NCI-H2227 (cell line): ENCODE measurements at regions not wholly inside any gene's neighbourhood (a gene's known extent, or its start where the extent isn't known, plus 50 kb on each side); places are given as distances from the start of the nearest gene placed in this dataset.

Source experiments
- DNase-seq: peaks from one replicate; lab custom pipeline; 2025; ENCODE audit not compliant: unreplicated experiment; lab: John Stamatoyannopoulos, UW

GRCh38 chr11:79758325-79758724 lies 317.5 kb upstream of the TENM4 start:
- DNase-seq: no peak

- no peak for DNase-seq
These were observed 306.6 kb upstream of the TENM4 start for GRCh38 chr11:79747406-79747805.

- no peak for DNase-seq
These were observed 304.1 kb upstream of the TENM4 start for GRCh38 chr11:79744941-79745340.

DNA sequence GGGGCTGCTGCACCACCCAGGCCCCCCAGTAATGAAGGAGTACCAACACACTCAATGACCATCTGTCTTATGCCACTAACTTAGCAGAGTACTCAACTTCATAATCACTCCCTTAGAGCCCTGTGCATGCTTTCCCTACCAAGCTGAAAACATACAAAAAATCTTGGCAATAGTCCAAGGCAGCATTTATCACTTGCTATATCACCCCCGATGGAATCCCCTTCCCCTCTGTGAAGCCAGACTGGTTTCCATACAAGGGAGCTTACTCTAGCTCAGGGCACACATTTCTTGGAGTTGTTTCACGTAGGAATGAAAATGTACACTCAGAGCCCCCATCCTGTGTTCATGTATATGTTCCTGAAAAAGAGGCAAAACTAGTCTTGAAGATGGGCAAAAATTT lies 301.3 kb upstream of the TENM4 start:
- DNase-seq: no peak

DNA sequence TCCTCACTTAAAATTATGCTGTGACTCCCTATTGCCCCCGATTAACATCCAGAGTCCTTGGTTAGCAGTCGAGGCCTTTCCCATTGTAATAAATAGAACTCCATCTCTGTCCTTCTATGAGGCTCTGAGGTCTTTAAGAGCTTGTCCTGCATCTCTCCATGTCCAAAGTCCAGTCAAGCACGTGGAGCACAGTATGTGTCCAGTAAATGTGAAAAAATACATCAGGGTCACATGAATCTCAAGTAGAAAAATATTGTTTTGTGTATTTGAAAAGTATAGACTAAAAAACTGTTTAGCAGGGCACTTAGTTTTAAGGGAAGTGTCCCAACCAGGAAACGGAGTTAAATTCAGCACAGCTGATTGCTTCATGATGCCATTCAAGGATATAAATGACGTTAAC lies 298.8 kb upstream of the TENM4 start:
- no peak for DNase-seq

DNA sequence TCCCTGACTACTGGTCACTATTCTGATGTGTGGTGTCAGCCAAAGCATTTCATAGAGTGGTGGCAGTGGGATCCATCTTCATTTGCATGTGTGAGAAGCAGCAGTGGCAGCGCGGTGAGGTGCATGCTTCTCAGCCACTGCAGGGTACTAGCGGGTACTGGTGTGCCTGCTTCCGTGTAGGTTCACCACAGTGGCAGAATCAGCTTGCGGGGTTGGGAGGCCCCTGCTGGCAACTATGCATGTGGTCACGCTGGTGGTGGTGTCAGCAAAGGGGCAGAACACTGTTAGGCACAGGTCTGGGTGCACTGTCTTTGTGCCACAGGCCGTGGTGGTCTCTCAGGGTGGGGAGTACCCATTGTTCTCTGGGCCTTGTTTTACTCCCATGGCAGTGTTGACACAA lies 286.4 kb upstream of the TENM4 start:
- DNase-seq: no peak

DNA sequence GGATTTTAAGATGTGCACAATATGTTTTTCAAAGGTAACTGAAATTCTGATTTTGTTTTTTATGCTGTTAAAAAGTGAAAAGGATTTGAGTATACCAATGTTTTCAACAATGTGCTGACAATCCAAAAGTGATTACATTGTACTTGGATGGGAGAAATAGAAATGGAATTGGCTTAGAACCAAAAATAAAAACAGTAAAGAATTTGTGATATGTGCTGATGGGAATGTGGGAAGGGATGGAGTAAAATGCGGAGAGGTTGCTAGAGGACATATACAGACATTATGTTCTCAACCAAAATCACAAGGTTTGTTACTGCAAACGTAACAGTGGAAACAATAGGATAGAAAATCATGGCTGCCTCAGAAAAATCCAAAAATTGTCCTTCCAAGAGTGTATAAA lies 279.3 kb upstream of the TENM4 start:
- DNase-seq: no peak

- no peak for DNase-seq
These were observed 267.6 kb upstream of the TENM4 start for GRCh38 chr11:79708319-79708932.

GRCh38 chr11:79705648-79706047 lies 264.8 kb upstream of the TENM4 start:
- DNase-seq: no peak

- DNase-seq: no peak
These were observed 261.5 kb upstream of the TENM4 start for GRCh38 chr11:79702303-79702702.

DNA sequence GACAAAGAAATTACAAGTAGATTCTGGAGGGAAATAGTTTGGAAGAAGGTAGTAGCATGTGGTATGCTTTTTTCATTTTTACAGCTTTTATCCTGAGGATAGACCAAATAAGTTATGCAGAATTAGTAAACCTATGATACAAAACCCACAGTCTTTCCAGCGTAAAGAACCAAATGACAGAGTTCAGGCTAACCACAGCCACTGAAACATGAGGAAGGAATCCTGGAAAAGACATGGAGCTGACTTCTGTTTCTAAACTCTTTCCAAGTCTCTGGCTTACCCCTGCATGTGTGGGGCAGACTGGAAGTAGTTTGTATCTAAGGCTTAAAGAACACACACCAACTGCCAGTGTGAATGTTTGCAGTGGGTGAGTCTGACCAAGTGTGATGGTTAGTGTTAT lies 258.4 kb upstream of the TENM4 start:
- no peak for DNase-seq

DNA sequence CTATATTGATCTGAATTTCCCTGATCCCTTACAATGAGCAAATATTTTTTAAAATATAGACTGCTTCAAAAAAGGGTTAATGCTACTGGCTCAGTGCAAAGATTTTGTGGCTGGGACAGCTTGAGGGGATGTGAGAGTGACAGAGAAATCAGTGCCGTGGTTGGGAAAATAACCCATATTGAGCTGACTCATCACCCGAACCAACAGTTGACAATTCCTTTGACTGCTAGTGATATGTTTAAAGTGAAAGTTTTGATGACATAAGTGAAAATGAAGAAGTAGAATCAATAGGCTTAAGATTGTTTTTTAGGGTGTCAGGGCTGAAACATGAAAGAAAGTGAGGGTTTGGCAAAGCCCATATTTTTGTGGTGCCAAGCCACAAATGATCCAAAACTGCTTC lies 257.1 kb upstream of the TENM4 start:
- no peak for DNase-seq

DNA sequence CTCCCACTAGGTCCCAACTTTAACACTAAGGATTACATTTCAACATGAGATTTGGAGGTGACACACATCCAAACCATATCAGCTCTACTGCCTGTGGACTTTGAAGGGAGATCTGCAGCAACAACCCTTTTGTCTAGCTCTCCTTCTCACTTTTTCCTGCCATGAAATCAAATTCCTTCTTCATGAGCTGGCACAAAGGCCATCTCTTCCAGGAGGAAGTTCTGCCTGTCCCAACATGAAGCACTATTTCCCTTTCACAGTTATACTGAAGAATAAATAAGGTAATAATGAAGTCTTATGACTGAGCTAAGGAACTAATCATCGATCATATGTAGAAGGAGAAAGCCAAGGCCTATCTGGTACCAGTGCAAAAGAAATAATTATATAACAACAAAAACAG lies 253.5 kb upstream of the TENM4 start:
- no peak for DNase-seq

DNA sequence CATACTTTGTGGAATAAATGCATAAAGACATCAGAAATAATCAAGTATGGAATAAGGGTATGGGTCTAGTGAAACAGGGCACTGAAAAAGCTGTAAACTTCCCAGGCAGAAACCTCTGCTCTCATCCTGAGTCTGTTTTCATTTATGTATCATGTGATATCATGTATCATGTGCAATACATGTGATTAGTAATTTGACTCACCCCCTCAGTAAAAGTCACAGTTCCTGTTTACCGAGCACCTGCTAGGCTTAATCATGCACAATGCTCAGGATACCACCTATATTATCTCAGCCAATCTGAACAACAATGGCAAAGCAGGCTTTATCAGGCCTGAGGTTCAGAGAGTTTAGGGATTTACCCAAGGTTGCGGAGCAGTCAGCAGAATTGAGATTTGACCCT lies 250.6 kb upstream of the TENM4 start:
- no peak for DNase-seq

DNA sequence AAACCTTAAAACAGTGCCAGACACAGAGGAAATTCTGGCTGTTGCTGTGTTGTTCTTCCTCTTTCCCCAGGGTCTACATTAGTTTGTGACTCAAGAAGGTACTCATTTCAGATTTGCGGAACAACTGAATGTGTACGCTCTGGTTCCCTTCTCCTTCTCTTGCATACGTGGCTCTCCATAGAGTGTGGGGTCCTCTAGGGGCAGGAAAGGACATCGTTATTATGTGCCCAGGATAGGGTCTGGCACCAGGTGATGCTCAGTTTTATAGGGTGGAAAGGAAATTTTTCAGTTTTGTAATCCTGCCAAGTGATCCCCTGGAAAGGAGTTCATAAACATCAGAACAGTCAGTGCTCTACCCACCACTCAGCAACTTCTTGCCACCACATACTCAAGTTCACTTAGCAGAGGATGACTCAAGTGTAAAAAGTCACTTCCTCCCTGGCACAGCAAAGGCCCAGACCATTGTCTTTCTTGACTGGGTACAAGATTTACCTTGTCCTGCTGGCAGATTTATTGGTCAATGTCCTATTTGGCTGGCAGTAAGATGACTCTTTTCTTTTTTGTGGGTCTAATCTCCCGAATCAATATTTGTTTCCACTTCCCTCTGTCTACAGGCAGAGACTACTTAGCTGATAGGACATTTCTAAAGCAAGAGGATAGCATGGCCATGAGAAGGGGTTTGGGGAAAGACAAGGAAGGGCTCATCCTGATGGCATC lies 246.0 kb upstream of the TENM4 start:
- DNase-seq: no peak

- no peak for DNase-seq
These were observed 243.1 kb upstream of the TENM4 start for GRCh38 chr11:79683930-79684329.

GRCh38 chr11:79678780-79679452 lies 238.1 kb upstream of the TENM4 start:
- no peak for DNase-seq

DNA sequence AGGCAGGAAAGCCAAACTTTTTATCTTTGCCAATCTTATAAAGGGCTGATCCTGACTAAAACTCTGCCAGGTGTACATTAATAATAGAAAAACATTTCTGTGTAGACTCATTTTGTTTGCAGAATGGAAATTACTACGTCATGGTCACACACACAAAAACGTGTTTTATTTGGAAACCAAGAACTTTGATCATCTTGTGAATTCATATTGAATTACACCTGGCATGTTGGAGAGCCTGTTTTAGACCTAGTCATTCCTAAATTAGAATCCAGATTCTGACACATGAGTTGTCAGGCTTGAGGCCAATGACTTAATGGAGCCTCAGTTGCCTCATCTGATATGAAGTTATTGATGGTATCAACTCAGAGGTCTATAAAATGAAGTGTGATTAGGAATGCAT lies 235.6 kb upstream of the TENM4 start:
- DNase-seq: no peak

GRCh38 chr11:79675081-79675480 lies 234.3 kb upstream of the TENM4 start:
- DNase-seq: no peak

- no peak for DNase-seq
These were observed 232.0 kb upstream of the TENM4 start for GRCh38 chr11:79672786-79673185.

DNA sequence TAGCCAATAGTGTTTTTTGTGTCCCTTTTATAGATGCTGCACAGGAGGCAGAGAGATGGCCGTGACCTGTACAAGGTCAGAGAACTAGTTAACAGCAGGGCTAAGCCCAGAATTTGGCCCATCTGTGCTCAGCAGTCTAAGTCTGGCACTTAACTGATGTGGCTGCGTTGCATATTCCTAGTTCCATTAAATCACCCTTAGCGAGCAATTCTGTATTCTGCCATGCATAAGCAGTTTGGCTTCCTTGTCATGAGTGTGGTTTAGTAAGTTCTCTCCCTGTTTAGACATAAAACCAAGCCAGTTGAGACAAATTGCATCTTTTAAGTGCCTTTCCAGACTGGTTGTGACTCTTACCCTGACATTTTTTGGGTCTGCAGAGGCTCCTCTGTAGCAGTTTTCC lies 230.6 kb upstream of the TENM4 start:
- DNase-seq: no peak

DNA sequence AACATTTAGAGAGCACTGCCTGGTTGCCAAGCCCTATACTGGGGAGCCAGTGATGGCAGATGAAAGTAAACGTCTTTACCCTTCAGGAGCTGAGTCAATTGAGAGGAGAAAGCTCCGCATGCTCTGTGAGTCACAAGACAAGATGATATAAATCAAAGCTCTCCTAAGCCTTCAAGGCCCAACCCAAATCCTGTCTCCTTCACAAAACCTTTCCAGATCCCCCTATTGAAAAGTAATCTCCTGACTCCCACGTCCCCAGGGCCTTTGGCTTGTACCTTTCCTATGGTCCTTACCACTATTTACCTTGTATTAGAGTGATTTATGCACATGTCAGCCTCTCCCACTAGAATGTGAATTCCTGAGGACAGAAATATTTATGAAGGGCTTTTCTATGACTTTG lies 230.1 kb upstream of the TENM4 start:
- DNase-seq: no peak

DNA sequence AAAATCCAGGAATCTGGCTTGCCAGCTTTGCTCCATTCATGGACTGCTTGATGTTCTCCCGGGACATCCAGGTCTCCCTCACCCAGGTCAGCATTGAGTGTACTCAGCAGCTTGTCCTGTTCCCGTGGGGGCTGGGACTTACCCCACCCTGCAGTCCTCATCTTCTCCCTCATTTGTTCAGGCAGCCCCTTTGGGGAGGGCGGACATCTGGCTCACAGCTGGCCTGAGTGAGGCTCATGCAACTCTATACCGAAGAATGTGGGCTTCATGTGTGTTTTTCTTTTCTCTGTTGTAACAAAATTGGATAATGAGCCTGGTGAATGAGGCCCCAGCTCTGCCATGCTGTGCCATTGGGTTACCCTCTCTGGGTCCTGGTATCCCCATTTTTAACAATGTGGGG lies 227.7 kb upstream of the TENM4 start:
- DNase-seq: no peak
